AG08396 (cell line): ENCODE measurements at regions not wholly inside any gene's neighbourhood (a gene's known extent, or its start where the extent isn't known, plus 50 kb on each side); places are given as distances from the start of the nearest gene placed in this dataset.

ENCODE experiments used
- DNase-seq: peaks from one replicate; pipeline ENCODE4 v3.0.0; 2012; ENCODE audit warnings: low spot score, mixed read lengths

DNA sequence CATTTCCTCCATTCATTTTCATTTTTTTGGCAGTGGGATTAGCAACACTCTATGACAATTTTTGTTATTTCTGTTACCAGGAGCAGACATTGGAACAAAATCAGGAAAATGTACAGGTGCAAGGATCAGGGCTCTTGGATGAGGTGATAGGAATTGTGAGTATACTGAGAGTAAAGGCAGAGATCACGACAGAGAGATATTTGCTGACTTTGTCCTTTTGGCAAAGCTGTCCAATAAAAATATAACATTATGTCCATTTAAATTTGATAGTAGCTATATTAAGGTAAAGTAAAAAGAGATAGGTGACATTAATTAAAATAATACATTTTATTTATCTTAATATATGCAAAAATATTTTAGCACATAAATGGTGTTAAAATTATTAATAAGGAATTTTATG lies 373.1 kb upstream of the GNPDA2 start:
- no peak for DNase-seq

DNA sequence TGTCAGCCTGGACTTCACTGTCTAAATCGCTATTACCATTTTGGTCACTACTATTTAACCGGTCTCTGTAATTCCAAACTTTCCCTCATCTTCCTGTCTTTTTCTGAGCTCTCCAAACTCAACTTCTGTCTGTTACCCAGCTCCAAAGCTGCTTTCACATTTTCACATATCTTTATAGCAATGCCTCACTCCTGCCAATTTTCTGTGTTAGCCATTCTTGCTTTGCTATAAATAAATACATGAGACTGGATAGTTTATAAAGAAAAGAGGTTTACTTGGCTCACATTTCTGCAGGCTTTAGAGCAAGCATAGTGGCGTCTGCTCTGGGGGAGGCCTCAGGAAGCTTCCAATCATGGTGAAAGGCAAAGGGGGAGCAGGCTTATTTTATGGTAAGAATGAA lies 368.3 kb upstream of the GNPDA2 start:
- no peak for DNase-seq

DNA sequence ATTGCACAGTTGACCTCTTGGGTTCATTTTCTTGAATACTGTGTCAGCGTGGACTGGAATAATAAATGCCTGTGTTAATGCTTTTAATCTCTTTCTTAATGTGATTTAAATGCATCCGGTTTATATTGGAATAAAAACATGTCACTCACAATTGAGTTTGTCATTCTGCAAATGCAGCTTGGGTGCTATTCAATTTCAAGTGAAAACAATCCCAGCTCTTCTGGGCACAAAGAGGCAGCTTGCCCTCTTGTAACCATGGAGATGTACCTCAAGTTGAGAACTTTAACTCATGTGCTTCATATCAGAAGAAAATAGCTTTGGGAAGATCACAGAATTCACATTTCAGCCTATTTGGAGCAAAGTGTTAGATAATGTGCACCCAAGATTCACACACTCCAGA lies 355.7 kb upstream of the GNPDA2 start:
- DNase-seq, result no peak

DNA sequence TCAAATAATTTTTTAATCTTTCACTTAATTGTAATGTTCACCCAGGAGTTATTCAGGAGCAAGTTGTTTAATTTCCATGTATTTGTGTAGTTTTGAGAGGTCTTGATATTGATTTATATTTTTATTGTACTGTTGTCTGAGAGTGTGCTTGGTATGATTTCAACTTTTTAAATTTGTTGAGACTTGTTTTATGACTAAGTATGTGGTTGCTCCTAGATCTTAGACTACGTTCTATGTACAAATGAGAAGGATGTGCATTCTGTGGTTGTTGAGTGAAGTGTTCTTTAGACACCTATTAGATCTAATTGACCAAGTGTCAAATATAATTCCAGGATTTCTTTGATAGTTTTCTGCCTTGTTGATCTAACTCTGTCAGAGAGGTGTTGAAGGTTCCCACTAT lies 353.3 kb upstream of the GNPDA2 start:
- DNase-seq, result no peak

DNA sequence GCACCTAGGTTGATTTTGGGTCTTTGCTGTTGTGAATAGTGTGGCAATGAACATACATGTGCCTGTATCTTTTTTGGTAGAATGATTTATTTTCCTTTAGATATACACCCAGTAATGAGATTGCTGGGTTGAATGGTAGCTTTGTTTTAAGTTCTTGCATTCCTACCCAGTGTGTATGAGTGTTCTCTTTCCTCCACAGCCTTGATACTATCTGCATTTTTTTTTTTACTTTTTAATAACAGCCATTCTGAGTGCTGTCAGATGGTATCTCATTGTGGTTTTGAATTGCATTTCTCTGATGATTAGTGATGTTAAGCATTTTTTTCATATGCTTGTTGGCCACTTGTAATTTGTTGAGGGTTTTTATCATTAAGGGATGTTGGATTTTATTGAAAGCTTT lies 351.8 kb upstream of the GNPDA2 start:
- no peak for DNase-seq

DNA sequence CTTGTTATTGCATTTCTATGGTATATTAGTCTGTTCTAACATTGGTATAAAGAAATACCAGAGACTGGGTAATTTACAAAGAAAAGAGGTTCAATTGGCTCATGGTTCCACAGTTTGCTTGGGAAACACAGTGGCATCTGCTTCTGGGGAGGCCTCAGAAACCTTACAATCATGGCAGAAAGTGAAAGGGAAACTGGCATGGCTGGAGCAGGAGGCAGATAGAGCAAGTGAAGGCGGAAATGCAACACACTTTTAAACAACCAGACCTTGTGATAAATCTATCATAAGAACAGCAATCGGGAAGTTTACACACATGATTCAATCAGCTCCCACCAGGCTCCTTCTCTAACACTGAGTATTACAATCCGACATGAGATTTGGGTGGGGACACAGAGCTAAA lies 346.6 kb upstream of the GNPDA2 start:
- no peak for DNase-seq

- DNase-seq, result no peak
Measured at GRCh38 chr4:45064741-45065140, 338.4 kb upstream of the GNPDA2 start.

GRCh38 chr4:45063696-45064095 lies 337.3 kb upstream of the GNPDA2 start:
- no peak for DNase-seq

DNA sequence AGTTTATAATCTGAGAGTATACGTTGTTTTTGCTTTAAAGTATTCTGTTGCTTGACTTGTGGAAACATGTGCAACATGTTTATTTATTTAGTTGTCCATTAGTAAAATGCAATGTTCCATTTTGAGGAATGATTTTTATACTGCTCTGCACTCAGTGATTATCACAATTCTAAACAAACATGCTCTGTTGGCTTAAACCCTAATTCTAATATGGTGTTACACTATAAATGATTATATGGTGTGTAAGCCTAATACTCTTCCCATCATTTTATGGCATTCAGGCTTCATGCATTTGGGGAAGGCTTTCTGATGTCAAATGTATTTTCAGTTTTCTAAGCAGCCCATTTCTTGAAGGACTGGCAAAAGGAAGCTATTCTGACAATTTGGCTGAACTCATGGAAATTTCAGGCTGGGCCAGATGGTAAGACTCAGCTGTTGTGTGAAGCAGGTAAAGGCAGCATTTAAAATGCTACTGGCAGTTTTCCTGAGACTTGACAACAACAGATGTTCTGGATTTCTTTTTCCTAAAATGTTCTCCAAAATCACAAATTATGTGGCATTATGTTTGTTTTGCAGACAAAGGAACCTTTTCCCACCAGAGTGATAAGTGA lies 336.7 kb upstream of the GNPDA2 start:
- no peak for DNase-seq

DNA sequence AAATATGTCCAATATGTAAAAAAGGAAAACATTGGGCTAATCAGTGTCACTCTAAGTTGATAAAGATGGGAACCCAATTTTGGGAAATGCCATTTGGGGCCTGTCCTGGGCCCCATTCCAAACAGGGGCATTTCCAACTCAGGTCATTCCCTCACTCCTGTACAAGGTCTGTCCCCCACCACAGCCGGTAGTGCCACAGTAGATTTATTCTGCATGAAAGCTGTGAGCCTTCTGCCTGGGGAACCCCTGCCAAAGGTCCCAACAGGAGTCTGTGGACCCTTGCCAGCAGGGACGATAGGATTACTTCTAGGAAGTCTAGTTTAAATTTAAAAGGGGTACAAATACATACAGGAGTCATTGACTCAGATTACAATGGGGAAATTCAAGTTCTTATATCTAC lies 317.6 kb upstream of the GNPDA2 start:
- no peak for DNase-seq

GRCh38 chr4:45036677-45037076 lies 310.3 kb upstream of the GNPDA2 start:
- no peak for DNase-seq

GRCh38 chr4:45033676-45034419 lies 307.5 kb upstream of the GNPDA2 start:
- no peak for DNase-seq

- DNase-seq, result no peak
Measured at GRCh38 chr4:45030059-45030458, 303.7 kb upstream of the GNPDA2 start.

DNA sequence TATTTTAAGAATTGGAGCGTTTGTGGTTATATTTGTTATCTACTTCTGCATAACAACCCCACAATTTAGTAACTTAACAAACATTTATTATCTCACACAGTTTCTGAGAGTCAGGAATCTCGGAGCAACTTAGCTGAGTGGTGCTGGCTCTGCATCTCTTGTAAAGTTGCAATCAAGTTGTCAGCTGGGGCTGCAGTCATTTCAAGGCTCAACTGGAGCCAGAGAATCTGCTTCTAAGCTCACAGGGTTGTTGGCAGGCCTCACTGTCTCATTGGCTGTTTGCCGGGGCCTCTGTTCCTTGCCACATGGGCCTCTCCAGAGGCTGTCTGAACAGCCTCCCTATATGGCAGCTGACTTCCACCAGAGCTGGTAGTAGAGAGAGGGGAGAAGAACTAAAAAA lies 281.2 kb upstream of the GNPDA2 start:
- no peak for DNase-seq

- no peak for DNase-seq
Measured at GRCh38 chr4:45006078-45006477, 279.7 kb upstream of the GNPDA2 start.

DNA sequence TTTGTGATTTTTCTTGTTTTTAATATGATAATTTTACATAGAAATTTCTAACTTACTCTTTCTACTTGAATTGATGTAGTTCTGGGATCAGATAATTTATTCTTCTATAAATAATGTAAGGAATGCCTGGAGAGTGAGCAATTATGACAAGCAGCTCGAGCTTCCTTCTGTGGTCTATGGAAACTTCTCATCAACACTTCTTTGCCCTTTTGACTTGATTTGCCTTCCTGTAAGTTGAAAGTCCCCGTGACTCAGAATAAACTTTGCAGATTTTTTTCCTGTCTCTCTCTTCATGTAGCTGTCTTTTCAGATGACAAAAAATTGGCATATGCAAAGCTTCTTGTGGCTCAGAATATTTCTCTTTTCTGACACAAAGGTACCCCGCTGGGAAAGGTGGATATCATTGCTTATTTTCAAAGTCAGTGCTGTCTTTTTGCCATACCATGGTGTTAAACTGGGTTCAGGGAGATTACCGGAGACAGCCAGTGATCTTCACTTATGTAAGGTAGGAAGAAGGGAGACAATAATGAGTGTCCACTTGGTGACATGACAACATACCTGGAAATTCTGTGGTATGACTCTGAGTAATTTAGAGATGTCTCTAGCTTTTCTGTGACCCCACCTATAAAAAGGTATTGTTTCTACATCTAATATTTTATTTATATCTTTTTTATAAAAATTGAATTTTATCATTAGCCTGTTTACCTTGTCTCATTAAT lies 278.6 kb upstream of the GNPDA2 start:
- no peak for DNase-seq

DNA sequence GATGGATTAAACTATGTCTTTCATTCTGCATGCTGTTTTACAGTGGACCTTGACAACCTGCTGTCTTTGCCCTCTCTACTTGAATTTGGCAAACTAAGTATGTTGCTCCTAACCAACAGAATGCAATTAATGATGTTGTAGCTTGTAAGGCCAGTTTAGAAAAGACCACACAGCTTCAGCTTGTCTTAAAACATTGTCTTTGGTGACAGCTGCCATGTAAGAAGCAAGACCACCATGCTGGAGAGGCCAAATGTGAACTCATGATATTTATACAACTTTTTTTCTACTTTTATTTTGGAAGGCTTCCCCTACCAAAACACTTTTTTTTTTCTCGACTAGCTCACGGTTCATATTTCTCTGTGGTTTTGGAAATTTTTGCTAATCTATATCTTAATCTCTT lies 278.0 kb upstream of the GNPDA2 start:
- DNase-seq, result no peak

GRCh38 chr4:44996276-44996845 lies 270.0 kb upstream of the GNPDA2 start:
- DNase-seq, result no peak

GRCh38 chr4:44988011-44988410 lies 261.7 kb upstream of the GNPDA2 start:
- DNase-seq, result no peak

- no peak for DNase-seq
Measured at GRCh38 chr4:44985938-44986337, 259.6 kb upstream of the GNPDA2 start.

- DNase-seq, result no peak
Measured at GRCh38 chr4:44985152-44985551, 258.8 kb upstream of the GNPDA2 start.

GRCh38 chr4:44984083-44984482 lies 257.7 kb upstream of the GNPDA2 start:
- DNase-seq, result no peak

DNA sequence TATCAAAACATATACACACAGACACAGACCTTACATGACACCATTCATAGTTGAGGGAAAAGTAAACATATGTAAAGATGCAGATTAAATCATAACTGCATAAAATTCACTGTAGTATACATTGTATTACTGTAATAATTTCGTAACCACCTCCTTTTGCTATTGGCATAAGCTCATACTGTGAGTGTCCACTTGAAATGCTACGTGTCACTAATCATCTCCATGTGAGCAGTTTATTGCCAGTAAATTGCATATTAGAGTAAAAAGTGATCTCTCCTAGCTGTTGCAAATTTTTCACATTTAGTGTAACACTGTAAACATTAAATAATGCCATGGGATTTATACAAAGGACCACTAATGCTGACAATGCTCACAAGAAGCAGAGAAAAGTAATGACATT lies 256.7 kb upstream of the GNPDA2 start:
- no peak for DNase-seq
